ENCODE measurements at regions not wholly inside any gene's neighbourhood (a gene's known extent, or its start where the extent isn't known, plus 50 kb on each side); places are given as distances from the start of the nearest gene placed in this dataset.

- H3K79me2 ChIP-seq (ENCODE audit: low read length), result no peaks in the 10 kb centered on the region
- TF ChIP-seq EZH2phosphoT487 (IDR thresholded peaks at IDR 0.05; ENCODE audit: low read depth), result no peak
- no peak overlapping the region for H3K4me3 ChIP-seq (ENCODE audit: low read length)
Measured at GRCh38 chr9:86655147-86655546, 292.2 kb downstream of the GAS1 start.

GRCh38 chr9:86653466-86653865, 293.8 kb downstream of the GAS1 start:
- no peak overlapping the region for H3K4me3 ChIP-seq (ENCODE audit: low read length)
- H3K79me2 ChIP-seq (ENCODE audit: low read length), result no peaks in the 10 kb centered on the region
- H3K27me3 ChIP-seq (ENCODE audit: low read depth, low read length), result no peaks in the 10 kb centered on the region; the same call in 1 of the 2 replicates
- no peaks in the 10 kb centered on the region for H3K4me1 ChIP-seq (ENCODE audit: low read length)
- H3K9me3 ChIP-seq (ENCODE audit: insufficient read depth, low read length), result no peaks in the 10 kb centered on the region
- no peak overlapping the region for H2AFZ ChIP-seq (ENCODE audit: low read depth, low read length)
- no peaks in the 10 kb centered on the region for H3K36me3 ChIP-seq (replicated peaks; ENCODE audit: low read depth, low read length)
- no peaks in the 10 kb centered on the region for H4K20me1 ChIP-seq (ENCODE audit: insufficient read depth, low read length)
- no peak overlapping the region for H3K9ac ChIP-seq (ENCODE audit: low read length)
- no peak for TF ChIP-seq EZH2phosphoT487 (IDR thresholded peaks at IDR 0.05; ENCODE audit: low read depth)
- TF ChIP-seq CTCF (IDR thresholded peaks at IDR 0.05; ENCODE audit: low read depth, low read length), result no peak
- no peak overlapping the region for H3K4me2 ChIP-seq (ENCODE audit: low read length)
- no peak overlapping the region for H3K27ac ChIP-seq (ENCODE audit: low read length)

More at GRCh38 chr9:86655147-86655546, 292.2 kb downstream of the GAS1 start:
- no peaks in the 10 kb centered on the region for H3K9me3 ChIP-seq (ENCODE audit: insufficient read depth, low read length)
- no peak overlapping the region for H3K27ac ChIP-seq (ENCODE audit: low read length)
- H3K4me1 ChIP-seq (ENCODE audit: low read length), result no peaks in the 10 kb centered on the region
- no peak overlapping the region for H3K4me2 ChIP-seq (ENCODE audit: low read length)
- H3K27me3 ChIP-seq (ENCODE audit: low read depth, low read length), result no peaks in the 10 kb centered on the region
- no peaks in the 10 kb centered on the region for H3K36me3 ChIP-seq (replicated peaks; ENCODE audit: low read depth, low read length)
- no peaks in the 10 kb centered on the region for H4K20me1 ChIP-seq (ENCODE audit: insufficient read depth, low read length)
- H3K9ac ChIP-seq (ENCODE audit: low read length), result no peak overlapping the region
- no peak overlapping the region for H2AFZ ChIP-seq (ENCODE audit: low read depth, low read length)

GRCh38 chr9:86652736-86653135, 294.6 kb downstream of the GAS1 start:
- H3K79me2 ChIP-seq (ENCODE audit: low read length), result no peaks in the 10 kb centered on the region
- no peak overlapping the region for H3K27ac ChIP-seq (ENCODE audit: low read length)
- H3K36me3 ChIP-seq (replicated peaks; ENCODE audit: low read depth, low read length), result no peaks in the 10 kb centered on the region
- H3K9ac ChIP-seq (ENCODE audit: low read length), result no peak overlapping the region
- H4K20me1 ChIP-seq (ENCODE audit: insufficient read depth, low read length), result no peaks in the 10 kb centered on the region
- no peak overlapping the region for H3K4me3 ChIP-seq (ENCODE audit: low read length)
- H3K27me3 ChIP-seq (ENCODE audit: low read depth, low read length), result no peaks in the 10 kb centered on the region; the same call in 1 of the 2 replicates
- no peaks in the 10 kb centered on the region for H3K4me1 ChIP-seq (ENCODE audit: low read length)
- TF ChIP-seq EZH2phosphoT487 (IDR thresholded peaks at IDR 0.05; ENCODE audit: low read depth) (no peak), CTCF (IDR thresholded peaks at IDR 0.05; ENCODE audit: low read depth, low read length) (no peak)
- H3K4me2 ChIP-seq (ENCODE audit: low read length), result no peak overlapping the region
- H3K9me3 ChIP-seq (ENCODE audit: insufficient read depth, low read length), result no peaks in the 10 kb centered on the region
- H2AFZ ChIP-seq (ENCODE audit: low read depth, low read length), result no peak overlapping the region

GRCh38 chr9:86649913-86650312, 295.7 kb upstream of the TUT7 start:
- H4K20me1 ChIP-seq (ENCODE audit: insufficient read depth, low read length), result no peaks in the 10 kb centered on the region
- H3K4me1 ChIP-seq (ENCODE audit: low read length), result no peaks in the 10 kb centered on the region
- no peaks in the 10 kb centered on the region for H3K79me2 ChIP-seq (ENCODE audit: low read length)
- H3K9ac ChIP-seq (ENCODE audit: low read length), result no peak overlapping the region
- no peak overlapping the region for H3K27ac ChIP-seq (ENCODE audit: low read length)
- H3K4me2 ChIP-seq (ENCODE audit: low read length), result no peak overlapping the region
- no peak overlapping the region for H2AFZ ChIP-seq (ENCODE audit: low read depth, low read length)
- H3K36me3 ChIP-seq (replicated peaks; ENCODE audit: low read depth, low read length), result no peaks in the 10 kb centered on the region
- H3K27me3 ChIP-seq (ENCODE audit: low read depth, low read length), result no peaks in the 10 kb centered on the region; the same call in 1 of the 2 replicates
- no peak for TF ChIP-seq CTCF (IDR thresholded peaks at IDR 0.05; ENCODE audit: low read depth, low read length)
- no peak for TF ChIP-seq EZH2phosphoT487 (IDR thresholded peaks at IDR 0.05; ENCODE audit: low read depth)
- no peaks in the 10 kb centered on the region for H3K9me3 ChIP-seq (ENCODE audit: insufficient read depth, low read length)
- no peak overlapping the region for H3K4me3 ChIP-seq (ENCODE audit: low read length)

GRCh38 chr9:86648828-86649170, 294.6 kb upstream of the TUT7 start:
- Histone ChIP-seq H3K36me3 (replicated peaks; ENCODE audit: low read depth, low read length) (no peaks in the 10 kb centered on the region), H3K79me2 (ENCODE audit: low read length) (no peaks in the 10 kb centered on the region), H3K27me3 (ENCODE audit: low read depth, low read length) (no peaks in the 10 kb centered on the region; the same call in 1 of the 2 replicates), H4K20me1 (ENCODE audit: insufficient read depth, low read length) (no peaks in the 10 kb centered on the region), H3K9ac (ENCODE audit: low read length) (no peak overlapping the region), H3K27ac (ENCODE audit: low read length) (no peak overlapping the region), H3K4me3 (ENCODE audit: low read length) (no peak overlapping the region), H3K9me3 (ENCODE audit: insufficient read depth, low read length) (no peaks in the 10 kb centered on the region), H3K4me1 (ENCODE audit: low read length) (no peaks in the 10 kb centered on the region), H3K4me2 (ENCODE audit: low read length) (no peak overlapping the region), H2AFZ (ENCODE audit: low read depth, low read length) (no peak overlapping the region)
- no peak for TF ChIP-seq CTCF (IDR thresholded peaks at IDR 0.05; ENCODE audit: low read depth, low read length)
- no peak for TF ChIP-seq EZH2phosphoT487 (IDR thresholded peaks at IDR 0.05; ENCODE audit: low read depth)
